Natural killer cell treated with Interleukin-12 subunit alpha and Interleukin-12 subunit beta and Interleukin-15 and Interleukin-18, amount 100 ng/mL, for 72 hours (primary cell): ENCODE measurements at regions not wholly inside any gene's neighbourhood (a gene's known extent, or its start where the extent isn't known, plus 50 kb on each side); places are given as distances from the start of the nearest gene placed in this dataset.

Experiments
- ATAC-seq, 2 donors: fragments of 150-1000 bp; cut with Tn5 transposase in 1 of 2; sonication (Bioruptor Pico), chemical (Tn5 transposase) in 1 of 2; 2 replicates each; pipeline ENCODE4 v1.10.0; 2021
- DNase-seq: peaks from one replicate; pipeline ENCODE4 v3.0.0; 2022; ENCODE audit warnings: low spot score
- H3K27ac Mint-ChIP-seq, 2 donors: 1 replicate in 1 of 2; 2 replicates in 1 of 2; pipeline ENCODE4 v1.8.0; 2022; ENCODE audit warnings: mixed read lengths in 2 of 2, mild to moderate bottlenecking in 1 of 2, moderate library complexity in 1 of 2
- H3K27me3 Mint-ChIP-seq, 2 donors: 1 replicate in 1 of 2; 2 replicates in 1 of 2; pipeline ENCODE4 v1.8.0; 2022; ENCODE audit warnings: mixed read lengths in 2 of 2
- H3K36me3 Mint-ChIP-seq: one replicate; pipeline ENCODE4 v1.8.0; 2022; ENCODE audit warnings: mixed read lengths
- H3K4me1 Mint-ChIP-seq, 2 donors: 1 replicate in 1 of 2; 2 replicates in 1 of 2; pipeline ENCODE4 v1.8.0; 2022; ENCODE audit warnings: low read depth in 2 of 2, mixed read lengths in 2 of 2, mild to moderate bottlenecking in 1 of 2
- H3K4me3 Mint-ChIP-seq: one replicate; pipeline ENCODE4 v1.8.0; 2022; ENCODE audit warnings: mixed read lengths
- H3K9me3 Mint-ChIP-seq: 2 replicates; pipeline ENCODE4 v1.8.0; 2022; ENCODE audit warnings: mixed read lengths

DNA sequence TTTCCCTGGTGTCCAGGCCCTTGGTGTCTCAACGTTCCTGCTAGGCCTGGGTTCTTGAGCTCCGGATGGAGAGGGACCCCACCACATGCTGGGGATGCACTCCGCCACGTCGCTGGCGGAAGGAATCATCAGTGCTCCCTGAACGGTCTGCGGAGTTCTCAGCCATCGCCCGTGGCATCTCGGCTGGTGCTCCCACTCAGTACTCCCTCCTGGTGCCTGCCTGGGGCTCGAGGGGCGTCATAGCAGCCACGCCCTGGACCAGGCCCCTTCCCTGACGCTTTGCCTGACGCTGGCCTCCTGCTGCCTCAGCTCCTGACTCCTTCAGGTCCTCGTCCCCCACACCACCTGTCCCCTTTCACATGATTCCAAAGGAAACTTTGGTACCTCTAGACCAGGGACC, 95.9 kb upstream of the CIBAR2 start:
- no peaks in the 10 kb centered on the region for H3K9me3 Mint-ChIP-seq
- no peak for DNase-seq
- no peaks in the 10 kb centered on the region for H3K4me1 Mint-ChIP-seq
- ATAC-seq: no peak
- no peak overlapping the region for H3K27ac Mint-ChIP-seq
- H3K4me3 Mint-ChIP-seq: no peak overlapping the region
- H3K36me3 Mint-ChIP-seq: no peaks in the 10 kb centered on the region
- H3K27me3 Mint-ChIP-seq: peaks cover 0 to 2% of the 10 kb centered on the region in 2 donors

DNA sequence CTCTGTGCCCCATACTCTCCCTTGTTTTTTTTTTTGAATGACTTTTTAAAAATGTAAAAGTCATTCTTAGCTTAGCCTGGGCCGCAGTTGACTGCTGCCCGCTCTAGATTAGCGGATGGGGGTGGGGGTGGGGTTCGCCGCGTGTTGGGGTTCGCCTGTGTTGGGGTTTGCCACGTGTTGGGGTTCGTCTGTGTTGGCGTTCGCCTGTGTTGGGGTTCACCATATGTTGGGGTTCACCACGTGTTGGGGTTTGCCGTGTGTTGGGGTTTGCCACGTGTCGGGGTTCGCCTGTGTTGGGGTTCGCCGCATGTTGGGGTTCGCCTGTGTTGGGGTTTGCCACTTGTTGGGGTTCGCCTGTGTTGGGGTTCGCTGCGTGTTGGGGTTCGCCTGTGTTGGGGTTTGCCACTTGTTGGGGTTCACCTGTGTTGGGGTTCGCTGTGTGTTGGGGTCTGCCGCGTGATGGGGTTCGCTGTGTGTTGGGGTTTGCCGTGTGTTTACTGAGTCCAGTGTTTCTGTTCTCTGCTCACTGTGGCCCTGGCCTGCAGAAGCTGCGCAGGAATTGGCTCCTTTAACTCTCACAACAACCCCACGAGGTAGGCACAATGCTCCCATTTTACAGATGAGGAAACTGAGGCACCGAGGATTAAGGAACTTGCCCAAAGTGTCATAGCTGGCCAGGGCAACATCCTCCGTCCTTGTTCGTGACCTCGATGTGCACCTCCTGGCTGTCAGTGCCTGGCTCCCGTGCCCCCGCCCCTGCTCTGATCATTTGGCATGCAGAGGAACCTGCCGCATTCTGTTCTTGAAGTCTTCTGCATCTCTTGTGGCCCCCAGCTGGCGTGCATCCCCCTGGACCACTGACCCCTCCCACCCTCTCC, 96.6 kb upstream of the CIBAR2 start:
- no peak overlapping the region for H3K4me3 Mint-ChIP-seq
- no peak overlapping the region for H3K27ac Mint-ChIP-seq
- no peaks in the 10 kb centered on the region for H3K4me1 Mint-ChIP-seq
- no peaks in the 10 kb centered on the region for H3K9me3 Mint-ChIP-seq
- no peak for DNase-seq
- ATAC-seq: no peak
- H3K27me3 Mint-ChIP-seq: peaks cover 0 to 2% of the 10 kb centered on the region in 2 donors
- H3K36me3 Mint-ChIP-seq: no peaks in the 10 kb centered on the region

DNA sequence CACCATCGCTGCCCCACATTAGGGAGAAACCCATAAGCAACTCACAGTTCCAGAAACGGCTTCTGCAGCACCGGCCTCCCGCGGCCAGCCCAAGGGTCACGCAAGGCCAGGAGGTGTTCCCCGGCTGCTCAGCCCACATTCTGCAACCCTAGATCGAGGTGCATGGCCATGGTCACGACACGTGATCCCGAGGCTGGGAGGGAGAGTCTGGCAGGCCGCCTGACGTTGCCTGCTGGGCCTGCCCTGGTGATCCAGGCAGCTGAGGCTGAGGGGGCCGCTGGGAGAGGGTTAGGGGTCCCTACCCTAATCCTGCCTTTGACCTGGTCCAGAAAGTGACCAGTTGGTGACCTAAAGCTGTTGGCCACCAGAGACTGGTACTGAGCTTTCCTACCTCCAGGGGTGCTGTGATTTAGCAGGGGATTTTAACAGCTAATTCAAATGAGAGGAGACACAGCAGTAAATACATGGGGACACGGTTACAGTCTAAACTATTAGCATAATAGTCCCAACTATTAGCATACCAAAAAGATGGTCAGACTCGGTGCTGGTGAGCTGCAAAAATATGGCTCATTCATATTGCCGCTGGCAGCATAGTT, 97.4 kb upstream of the CIBAR2 start:
- no peak overlapping the region for H3K27ac Mint-ChIP-seq

DNA sequence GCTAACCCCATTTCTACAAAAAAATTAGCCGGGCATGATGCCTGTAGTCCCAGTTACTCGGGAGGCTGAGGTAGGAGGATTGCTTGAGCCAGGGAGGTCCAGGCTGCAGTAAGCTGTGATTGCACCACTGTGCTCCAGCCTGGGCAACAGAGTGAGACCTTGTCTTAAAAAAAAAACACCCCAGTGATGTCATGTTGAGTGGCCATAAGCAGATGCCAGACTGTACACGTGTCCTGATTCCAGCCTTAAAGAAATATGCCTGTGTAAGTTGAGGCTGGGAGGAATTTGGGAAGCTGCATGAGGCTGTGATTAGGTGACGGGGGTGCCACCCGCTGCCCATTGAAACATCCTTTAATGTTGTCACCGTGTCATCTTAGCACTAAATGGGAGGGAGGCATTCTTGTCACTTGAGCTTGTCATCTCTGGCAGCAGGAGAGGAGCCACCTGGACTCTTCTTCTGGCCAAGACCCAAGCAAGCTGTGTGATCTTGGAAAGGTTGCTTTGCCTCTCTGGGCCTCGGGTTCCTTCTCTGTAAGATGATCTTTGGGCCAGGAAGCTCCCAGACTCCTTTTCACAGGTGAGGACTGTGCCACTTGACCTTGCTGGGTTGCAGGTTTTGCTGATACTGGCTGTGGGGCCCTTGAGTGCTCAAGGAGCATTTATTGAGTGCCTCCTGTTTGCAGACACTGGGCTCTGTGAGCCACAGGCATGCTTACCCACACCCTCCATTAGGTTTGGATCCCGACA, 98.3 kb upstream of the CIBAR2 start:
- no peaks in the 10 kb centered on the region for H3K36me3 Mint-ChIP-seq
- no peak overlapping the region for H3K4me3 Mint-ChIP-seq
- no peaks in the 10 kb centered on the region for H3K4me1 Mint-ChIP-seq
- H3K27me3 Mint-ChIP-seq: peaks cover 0 to 2% of the 10 kb centered on the region in 2 donors
- no peaks in the 10 kb centered on the region for H3K9me3 Mint-ChIP-seq
- no peak overlapping the region for H3K27ac Mint-ChIP-seq
- DNase-seq (no peak), ATAC-seq (no peak)

More for the DNA sequence above, 97.4 kb upstream of the CIBAR2 start:
- Mint-ChIP-seq H3K4me1 (no peaks in the 10 kb centered on the region), H3K9me3 (no peaks in the 10 kb centered on the region), H3K27me3 (peaks cover 0 to 2% of the 10 kb centered on the region in 2 donors), H3K4me3 (no peak overlapping the region), H3K36me3 (no peaks in the 10 kb centered on the region)
- ATAC-seq: no peak
- DNase-seq: no peak

DNA sequence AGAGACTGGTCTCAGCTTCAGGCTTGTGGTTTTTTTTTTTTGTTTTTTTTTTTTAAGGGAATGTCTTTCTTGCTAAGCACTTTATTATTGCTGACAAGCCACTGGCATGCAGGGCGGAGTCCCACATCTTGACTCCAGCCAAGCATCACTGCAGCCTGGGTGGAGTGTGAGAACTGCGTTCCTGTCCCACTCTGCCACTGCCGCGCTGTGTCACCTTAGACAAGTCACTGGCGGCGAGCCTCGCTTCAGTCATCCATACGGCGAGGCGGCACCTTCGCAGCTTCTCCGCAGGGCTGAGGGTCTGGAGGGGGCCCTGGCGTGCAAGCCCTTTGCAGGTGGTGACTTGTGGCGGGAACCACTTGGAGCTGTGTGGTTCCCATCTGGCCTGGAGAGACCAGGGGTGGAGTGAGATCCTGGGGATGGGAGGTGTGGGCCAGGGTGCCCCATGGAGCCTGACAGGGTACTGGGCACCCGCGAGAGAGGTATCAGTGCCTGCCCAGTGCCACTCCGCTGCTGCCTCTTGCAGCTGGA, 99.1 kb upstream of the CIBAR2 start:
- DNase-seq (no peak), ATAC-seq (no peak)
- H3K27ac Mint-ChIP-seq: no peak overlapping the region
- H3K9me3 Mint-ChIP-seq: no peaks in the 10 kb centered on the region
- H3K27me3 Mint-ChIP-seq: no peaks in the 10 kb centered on the region
- H3K36me3 Mint-ChIP-seq: no peaks in the 10 kb centered on the region
- H3K4me1 Mint-ChIP-seq: no peaks in the 10 kb centered on the region
- no peak overlapping the region for H3K4me3 Mint-ChIP-seq

DNA sequence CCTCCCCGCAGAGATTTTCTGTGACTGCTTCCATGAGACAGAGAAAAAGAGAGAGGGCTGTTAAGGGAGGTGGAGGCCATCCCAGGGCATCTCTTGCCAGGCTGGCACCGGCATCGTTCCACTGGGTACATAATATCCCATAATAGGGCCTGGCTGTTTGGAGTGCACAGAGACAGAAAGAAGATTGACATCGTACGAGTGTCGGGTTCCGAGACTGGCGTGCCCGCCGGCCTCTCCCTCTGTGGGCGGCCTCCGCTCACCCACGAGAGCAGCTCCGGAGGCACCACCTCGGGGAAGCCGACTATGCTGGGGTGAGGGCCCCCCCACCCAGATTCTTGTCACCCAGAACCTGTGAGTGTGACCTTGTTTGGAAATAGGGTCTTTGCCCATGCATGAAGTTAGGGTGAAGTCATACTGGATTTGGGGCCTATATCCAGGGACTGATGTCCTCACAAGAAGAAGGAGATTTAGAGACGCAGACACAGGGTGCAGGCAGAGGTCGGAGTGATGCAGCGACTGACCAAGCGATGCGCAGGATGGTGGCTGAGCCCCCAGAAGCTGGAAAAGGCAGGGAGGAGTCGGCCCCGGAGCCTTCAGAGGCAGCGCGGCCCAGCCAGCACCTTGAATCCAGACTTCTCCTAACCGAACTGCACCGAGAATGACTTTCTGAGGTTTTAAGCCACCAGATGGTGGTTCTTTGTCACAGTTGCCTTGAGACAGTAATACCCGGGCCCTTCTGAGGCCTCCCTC, 101.8 kb upstream of the CIBAR2 start:
- Mint-ChIP-seq H3K36me3 (no peaks in the 10 kb centered on the region), H3K4me3 (no peak overlapping the region), H3K9me3 (no peaks in the 10 kb centered on the region), H3K27me3 (no peaks in the 10 kb centered on the region), H3K4me1 (no peaks in the 10 kb centered on the region), H3K27ac (no peak overlapping the region)
- ATAC-seq (no peak), DNase-seq (no peak)

DNA sequence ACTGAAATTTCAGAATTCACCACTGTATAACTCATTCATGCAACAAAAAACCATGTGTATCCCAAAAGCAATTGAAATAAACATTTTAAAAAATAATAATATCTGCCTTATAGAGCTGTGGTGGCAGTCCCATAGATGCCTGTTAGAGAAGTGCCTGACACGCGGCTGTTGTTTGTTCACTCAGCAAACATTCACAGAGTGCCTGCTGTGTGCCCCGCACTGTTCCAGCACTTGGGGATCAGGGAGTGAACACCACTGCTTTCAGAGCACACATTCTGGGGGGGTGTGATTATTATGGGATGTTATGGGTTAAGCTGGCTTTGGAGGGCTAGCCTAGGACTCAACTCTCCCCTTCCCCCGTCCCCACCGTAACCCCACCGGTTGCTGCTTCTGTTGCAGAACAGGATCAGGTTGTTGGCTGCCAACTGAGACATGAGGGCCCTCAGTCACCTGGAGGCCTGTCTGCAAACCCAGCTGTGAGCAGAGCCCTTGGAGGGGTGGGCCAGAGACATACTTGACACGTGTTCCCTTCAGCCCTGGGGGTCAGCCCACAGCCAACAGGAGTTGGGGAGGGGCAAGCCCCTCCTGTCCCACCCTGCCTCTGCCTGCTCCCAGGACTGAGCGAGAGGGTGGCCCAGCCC, 103.3 kb upstream of the CIBAR2 start:
- no peak overlapping the region for H3K4me3 Mint-ChIP-seq
- DNase-seq (no peak), ATAC-seq (peak in 1 of 2 donors; percentile 9)
- H3K4me1 Mint-ChIP-seq: peaks cover 0 to 2% of the 10 kb centered on the region in 2 donors
- H3K27ac Mint-ChIP-seq: no peak overlapping the region
- peaks cover 2 to 4% of the 10 kb centered on the region in 2 donors for H3K27me3 Mint-ChIP-seq
- no peaks in the 10 kb centered on the region for H3K9me3 Mint-ChIP-seq
- no peaks in the 10 kb centered on the region for H3K36me3 Mint-ChIP-seq

DNA sequence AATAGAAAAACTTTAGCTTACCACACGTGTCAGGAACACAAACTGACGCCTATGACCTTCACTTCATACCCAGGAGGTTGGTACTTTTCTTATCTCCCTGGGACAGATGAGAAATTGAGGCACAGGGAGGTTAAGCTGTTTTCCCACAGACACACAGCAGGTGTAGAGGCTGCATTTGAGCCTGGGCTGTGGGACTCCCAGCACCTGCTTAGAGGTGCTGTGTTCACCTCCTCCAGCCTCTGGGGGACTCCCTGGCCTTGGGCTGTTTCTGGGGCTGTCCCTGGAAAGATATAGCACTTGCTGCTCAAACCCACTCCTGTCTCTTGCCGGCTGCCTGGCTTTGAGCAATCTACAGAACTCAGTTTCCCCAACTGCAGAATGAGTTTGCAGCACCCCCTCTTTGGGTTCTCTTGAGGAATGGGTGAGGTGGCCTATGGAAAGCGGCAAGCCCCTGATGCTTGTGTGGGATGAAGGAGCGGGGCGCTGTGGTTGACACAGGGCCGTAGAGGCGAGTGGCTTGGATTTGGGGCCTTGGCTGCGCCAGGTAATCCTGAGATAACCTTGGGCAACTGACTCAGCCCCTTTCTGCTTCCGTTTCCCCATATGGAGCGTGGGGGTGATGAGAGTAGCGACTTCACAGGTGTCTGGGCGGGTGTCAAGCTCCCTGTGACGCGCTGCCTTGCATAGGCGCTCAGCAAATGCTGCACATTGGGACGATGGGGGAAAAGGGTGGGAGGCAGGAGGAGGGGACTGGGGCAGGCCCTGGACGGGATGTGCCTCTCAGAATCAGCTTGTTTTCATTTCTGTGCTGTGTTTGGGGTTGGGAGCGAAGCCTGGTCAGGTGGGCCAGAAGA, 104.5 kb upstream of the CIBAR2 start:
- Mint-ChIP-seq H3K9me3 (no peaks in the 10 kb centered on the region), H3K4me3 (no peak overlapping the region), H3K4me1 (peaks cover 0 to 4% of the 10 kb centered on the region in 2 donors), H3K36me3 (no peaks in the 10 kb centered on the region), H3K27me3 (peaks cover 3 to 8% of the 10 kb centered on the region in 2 donors), H3K27ac (no peak overlapping the region)
- DNase-seq (no peak), ATAC-seq (no peak)

DNA sequence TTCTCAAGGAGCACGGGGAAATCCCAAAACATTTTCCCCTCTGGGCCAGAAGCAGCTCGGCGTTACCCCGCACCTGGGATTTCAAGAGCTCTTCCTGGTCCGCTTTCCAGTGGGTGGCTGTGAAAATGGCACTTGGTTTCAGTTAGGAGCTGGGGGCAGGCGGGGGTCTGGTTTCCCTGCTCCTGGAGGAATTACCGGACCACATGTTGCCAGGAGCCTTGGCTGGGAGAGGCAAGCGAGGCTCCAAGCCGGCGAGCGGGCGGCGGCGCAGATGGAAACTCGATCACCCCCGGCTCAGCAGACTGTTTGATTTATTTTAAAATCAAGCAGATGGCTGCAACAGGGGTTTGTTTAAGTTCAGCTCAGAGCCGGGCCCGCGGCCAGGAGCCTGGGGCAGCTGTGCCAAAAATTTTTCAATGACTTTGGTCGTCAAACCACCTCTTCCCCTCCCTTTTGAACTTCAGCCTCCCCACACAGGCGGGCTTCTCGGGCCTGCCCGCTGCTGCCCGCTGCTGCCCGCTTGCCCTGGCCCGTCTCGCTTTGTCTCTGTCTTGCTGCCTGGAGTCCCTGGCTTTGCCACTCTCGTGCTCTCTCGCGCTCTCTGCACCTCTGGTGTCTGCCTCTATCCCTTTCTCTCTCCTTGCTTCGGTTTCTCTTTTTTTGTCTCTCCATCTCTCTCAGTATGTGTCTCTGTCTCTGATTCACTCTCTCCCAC, 108.0 kb upstream of the CIBAR2 start:
- peaks cover 0 to 4% of the 10 kb centered on the region in 2 donors for H3K4me1 Mint-ChIP-seq
- no peaks in the 10 kb centered on the region for H3K36me3 Mint-ChIP-seq
- H3K27ac Mint-ChIP-seq: no peak overlapping the region
- no peak for ATAC-seq
- no peak for DNase-seq
- no peak overlapping the region for H3K4me3 Mint-ChIP-seq
- H3K9me3 Mint-ChIP-seq: no peaks in the 10 kb centered on the region
- H3K27me3 Mint-ChIP-seq: peaks cover 3 to 8% of the 10 kb centered on the region in 2 donors

DNA sequence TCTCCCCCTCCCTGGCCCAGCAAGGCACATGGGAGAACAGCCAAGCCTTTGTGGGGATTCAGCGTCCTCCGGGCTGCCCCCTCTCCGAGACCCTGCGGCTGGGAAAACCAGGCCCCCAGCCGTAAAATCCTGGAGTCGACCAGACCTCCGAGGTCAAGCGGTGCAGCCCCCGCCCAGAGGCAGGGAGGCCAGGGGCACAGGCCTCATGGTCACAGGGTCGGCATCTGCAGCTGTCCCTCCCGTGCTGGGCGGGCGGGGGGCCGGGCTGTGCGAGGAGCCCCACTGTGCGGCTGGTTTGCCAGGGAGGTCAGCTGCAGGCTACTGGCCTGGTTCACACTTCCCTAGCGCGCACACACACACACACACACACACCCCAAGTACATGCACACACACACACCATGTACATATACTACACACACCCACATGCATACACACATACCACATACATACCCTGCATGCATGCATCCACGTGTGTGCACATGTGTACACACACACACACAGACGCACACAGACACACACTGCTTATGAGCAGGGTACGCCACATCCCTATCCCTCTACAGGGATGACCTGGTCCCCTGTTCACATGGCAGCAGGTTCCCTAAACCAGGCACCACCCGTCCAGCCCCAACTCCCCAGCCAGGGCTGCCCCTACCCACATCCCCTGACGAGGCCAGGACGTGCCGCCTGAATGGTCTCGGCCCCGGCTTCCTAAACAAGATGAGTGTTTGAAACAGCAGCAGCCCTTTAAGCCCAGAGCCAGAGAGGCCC, 108.9 kb upstream of the CIBAR2 start:
- DNase-seq: no peak
- Mint-ChIP-seq H3K27ac (no peak overlapping the region), H3K4me3 (no peak overlapping the region), H3K4me1 (peaks cover 0 to 4% of the 10 kb centered on the region in 2 donors), H3K36me3 (no peaks in the 10 kb centered on the region), H3K9me3 (no peaks in the 10 kb centered on the region), H3K27me3 (peaks cover 3 to 8% of the 10 kb centered on the region in 2 donors)
- ATAC-seq: peak in 1 of 2 donors; percentile 24

DNA sequence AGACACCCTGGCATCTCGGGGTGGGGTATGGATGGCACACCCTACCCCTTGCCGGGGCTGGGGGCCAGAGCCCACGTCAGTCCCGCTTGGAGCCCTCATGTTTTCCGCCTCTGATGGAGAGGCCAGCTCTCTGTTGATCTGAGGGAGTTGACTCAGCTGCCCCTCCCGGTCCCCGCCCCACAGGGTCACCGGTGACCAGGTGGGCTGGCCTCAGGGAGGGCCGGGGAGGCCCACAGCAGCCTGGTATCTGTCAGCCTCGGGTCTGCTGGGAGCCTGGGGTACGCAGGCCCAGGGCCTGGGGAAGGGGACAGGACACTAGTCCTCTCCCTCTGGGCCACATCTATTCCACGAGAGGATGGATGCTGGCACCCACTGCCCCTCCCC, 109.5 kb upstream of the CIBAR2 start:
- Mint-ChIP-seq H3K27me3 (peaks cover 3 to 8% of the 10 kb centered on the region in 2 donors), H3K4me1 (peaks cover 0 to 4% of the 10 kb centered on the region in 2 donors), H3K36me3 (no peaks in the 10 kb centered on the region), H3K4me3 (no peak overlapping the region), H3K9me3 (no peaks in the 10 kb centered on the region), H3K27ac (no peak overlapping the region)
- ATAC-seq: peak in 1 of 2 donors; percentile 37
- no peak for DNase-seq
